ENCODE measurements at regions not wholly inside any gene's neighbourhood (a gene's known extent, or its start where the extent isn't known, plus 50 kb on each side); places are given as distances from the start of the nearest gene placed in this dataset.
"Not testable (repeated sequence)": the region's sequence is repeated elsewhere in the genome, so short reads cannot be mapped to it uniquely, and the experiment has no call there.

- no peaks in the 10 kb centered on the region for H3K27me3 ChIP-seq (ENCODE audit: insufficient read depth, low read length, poor library complexity, severe bottlenecking)
- no peak for TF ChIP-seq EZH2phosphoT487 (IDR thresholded peaks at IDR 0.05; ENCODE audit: borderline replicate concordance)
- TF ChIP-seq CTCF (conservative IDR thresholded peaks at IDR 0.05; ENCODE audit: low read length) = no peak
- H3K9me3 ChIP-seq (ENCODE audit: insufficient read depth, low read depth, low read length) = no peaks in the 10 kb centered on the region
- no peaks in the 10 kb centered on the region for H3K79me2 ChIP-seq (ENCODE audit: insufficient read depth, low read length)
- H3K9me2 ChIP-seq (replicated peaks; ENCODE audit: low read depth, low read length) = no peaks in the 10 kb centered on the region
- no peaks in the 10 kb centered on the region for H3K36me3 ChIP-seq (ENCODE audit: insufficient read depth, low read length)
- H4K20me1 ChIP-seq (ENCODE audit: insufficient read depth, low read length, poor library complexity, severe bottlenecking) = no peaks in the 10 kb centered on the region
- H3K4me2 ChIP-seq (ENCODE audit: low read depth, low read length, poor library complexity, severe bottlenecking) = peak overlapping the region; percentile 83
- peak overlapping the region; percentile 70 for H3K4me3 ChIP-seq (ENCODE audit: low read length, poor library complexity, severe bottlenecking)
- peak overlapping the region; percentile 87 for H2AFZ ChIP-seq (ENCODE audit: low read length)
- peaks cover 61% of the 10 kb centered on the region for H3K4me1 ChIP-seq (ENCODE audit: insufficient read depth, low read length, poor library complexity, severe bottlenecking)
- H3F3A ChIP-seq (ENCODE audit: low read depth) = no peaks in the 10 kb centered on the region
- H3K9ac ChIP-seq (ENCODE audit: low read depth, low read length, poor library complexity, severe bottlenecking) = peak overlapping the region; percentile 68
Measured at GRCh38 chr2:195532628-195533271, 124.3 kb upstream of the SLC39A10 start.

DNA sequence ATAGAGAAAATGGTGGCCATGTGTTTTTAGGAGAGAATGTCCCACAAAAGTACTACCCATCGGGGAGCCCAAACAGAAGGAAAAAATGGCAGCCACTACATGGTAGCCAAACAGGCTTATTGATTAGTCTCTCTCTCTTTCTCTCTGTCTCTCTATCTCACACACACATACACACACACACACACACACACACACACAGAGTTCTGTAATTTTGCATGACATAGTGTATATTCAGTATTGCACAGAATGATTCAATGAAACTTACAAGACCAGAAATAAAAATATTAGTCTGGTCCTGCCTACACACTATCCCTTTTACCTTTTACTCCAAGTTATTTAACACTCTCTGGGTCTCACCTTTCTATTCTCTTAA lies 124.8 kb upstream of the SLC39A10 start:
- Histone ChIP-seq H3K9me3 (ENCODE audit: insufficient read depth, low read depth, low read length) (no peaks in the 10 kb centered on the region), H3K79me2 (ENCODE audit: insufficient read depth, low read length) (no peaks in the 10 kb centered on the region), H3K36me3 (ENCODE audit: insufficient read depth, low read length) (no peaks in the 10 kb centered on the region), H2AFZ (ENCODE audit: low read length) (peak overlapping the region; percentile 87), H3K9me2 (replicated peaks; ENCODE audit: low read depth, low read length) (no peaks in the 10 kb centered on the region), H3F3A (ENCODE audit: low read depth) (no peaks in the 10 kb centered on the region), H3K4me3 (ENCODE audit: low read length, poor library complexity, severe bottlenecking) (peak overlapping the region; percentile 70), H3K27me3 (ENCODE audit: insufficient read depth, low read length, poor library complexity, severe bottlenecking) (no peaks in the 10 kb centered on the region), H3K4me1 (ENCODE audit: insufficient read depth, low read length, poor library complexity, severe bottlenecking) (peaks cover 57% of the 10 kb centered on the region), H4K20me1 (ENCODE audit: insufficient read depth, low read length, poor library complexity, severe bottlenecking) (no peaks in the 10 kb centered on the region), H3K4me2 (ENCODE audit: low read depth, low read length, poor library complexity, severe bottlenecking) (peak overlapping the region; percentile 83), H3K9ac (ENCODE audit: low read depth, low read length, poor library complexity, severe bottlenecking) (peak overlapping the region; percentile 68)
- TF ChIP-seq EZH2phosphoT487 (IDR thresholded peaks at IDR 0.05; ENCODE audit: borderline replicate concordance) (no peak), CTCF (conservative IDR thresholded peaks at IDR 0.05; ENCODE audit: low read length) (no peak)

GRCh38 chr2:195531754-195532153 lies 125.3 kb upstream of the SLC39A10 start:
- H3K27me3 ChIP-seq (ENCODE audit: insufficient read depth, low read length, poor library complexity, severe bottlenecking) = no peaks in the 10 kb centered on the region
- no peaks in the 10 kb centered on the region for H3K9me2 ChIP-seq (replicated peaks; ENCODE audit: low read depth, low read length)
- no peak overlapping the region for H3K4me3 ChIP-seq (ENCODE audit: low read length, poor library complexity, severe bottlenecking)
- H2AFZ ChIP-seq (ENCODE audit: low read length) = peak overlapping the region; percentile 87; the same call in 1 of the 2 replicates
- no peaks in the 10 kb centered on the region for H3K36me3 ChIP-seq (ENCODE audit: insufficient read depth, low read length)
- no peaks in the 10 kb centered on the region for H3K79me2 ChIP-seq (ENCODE audit: insufficient read depth, low read length)
- H3K4me1 ChIP-seq (ENCODE audit: insufficient read depth, low read length, poor library complexity, severe bottlenecking) = peaks cover 52% of the 10 kb centered on the region
- no peaks in the 10 kb centered on the region for H4K20me1 ChIP-seq (ENCODE audit: insufficient read depth, low read length, poor library complexity, severe bottlenecking)
- H3K4me2 ChIP-seq (ENCODE audit: low read depth, low read length, poor library complexity, severe bottlenecking) = peak overlapping the region; percentile 83
- TF ChIP-seq EZH2phosphoT487 (IDR thresholded peaks at IDR 0.05; ENCODE audit: borderline replicate concordance) (no peak), CTCF (conservative IDR thresholded peaks at IDR 0.05; ENCODE audit: low read length) (no peak)
- no peaks in the 10 kb centered on the region for H3F3A ChIP-seq (ENCODE audit: low read depth)
- H3K9me3 ChIP-seq (ENCODE audit: insufficient read depth, low read depth, low read length) = no peaks in the 10 kb centered on the region
- H3K9ac ChIP-seq (ENCODE audit: low read depth, low read length, poor library complexity, severe bottlenecking) = no peak overlapping the region

GRCh38 chr2:195523242-195523641 lies 133.8 kb upstream of the SLC39A10 start:
- H3F3A ChIP-seq (ENCODE audit: low read depth); H3K9me3 ChIP-seq (ENCODE audit: insufficient read depth, low read depth, low read length); H3K27me3 ChIP-seq (ENCODE audit: insufficient read depth, low read length, poor library complexity, severe bottlenecking); H3K9ac ChIP-seq (ENCODE audit: low read depth, low read length, poor library complexity, severe bottlenecking); H3K4me3 ChIP-seq (ENCODE audit: low read length, poor library complexity, severe bottlenecking); H3K4me1 ChIP-seq (ENCODE audit: insufficient read depth, low read length, poor library complexity, severe bottlenecking); H3K36me3 ChIP-seq (ENCODE audit: insufficient read depth, low read length); H4K20me1 ChIP-seq (ENCODE audit: insufficient read depth, low read length, poor library complexity, severe bottlenecking); H2AFZ ChIP-seq (ENCODE audit: low read length); H3K4me2 ChIP-seq (ENCODE audit: low read depth, low read length, poor library complexity, severe bottlenecking); H3K9me2 ChIP-seq (replicated peaks; ENCODE audit: low read depth, low read length); H3K79me2 ChIP-seq (ENCODE audit: insufficient read depth, low read length): not testable (repeated sequence)
